Keratinocyte (primary cell): ENCODE measurements at regions not wholly inside any gene's neighbourhood (a gene's known extent, or its start where the extent isn't known, plus 50 kb on each side); places are given as distances from the start of the nearest gene placed in this dataset.

Experiments used
- CTCF ChIP-seq, 3 experiments: IDR thresholded peaks in 1 of 3; conservative IDR thresholded peaks in 1 of 3; optimal IDR thresholded peaks in 1 of 3; 2 replicates in 2 of 3; 3 replicates in 1 of 3; pipeline versions ENCODE3 to v1.5.1; 2011; ENCODE audit warnings: low read length in 3 of 3, mild to moderate bottlenecking in 3 of 3, moderate library complexity in 2 of 3, control low read depth in 1 of 3, inconsistent platforms in 1 of 3; ENCODE audit not compliant: insufficient read depth in 2 of 3; ENCODE audit errors: extremely low read depth in 1 of 3
- EZH2 ChIP-seq: IDR thresholded peaks from one replicate; pipeline ENCODE4 v1.6.1; 2012; ENCODE audit warnings: inconsistent platforms, mild to moderate bottlenecking, low read length, moderate library complexity

GRCh38 chr14:98542316-98542715, 729.7 kb downstream of the BCL11B start:
- TF ChIP-seq EZH2 (no peak), CTCF (optimal IDR thresholded peaks at IDR 0.05 in 1 of 3, IDR thresholded peaks at IDR 0.05 in 1 of 3, conservative IDR thresholded peaks at IDR 0.05 in 1 of 3; ENCODE audit: extremely low read depth in 1 of 3, insufficient read depth in 2 of 3, low read length in 3 of 3) (no peak)
